GM12892 (cell line): ENCODE measurements at regions not wholly inside any gene's neighbourhood (a gene's known extent, or its start where the extent isn't known, plus 50 kb on each side); places are given as distances from the start of the nearest gene placed in this dataset.

ENCODE experiments used
- POLR2A ChIP-seq: IDR thresholded peaks from 2 replicates; pipeline ENCODE4 v1.6.1; 2011; ENCODE audit warnings: low read depth, low read length, control low read depth
- POLR2AphosphoS5 ChIP-seq: IDR thresholded peaks from 2 replicates; pipeline ENCODE4 v1.6.1; 2011; ENCODE audit warnings: low read depth, low read length, control low read depth
- TAF1 ChIP-seq: IDR thresholded peaks from 2 replicates; pipeline ENCODE4 v1.6.1; 2011; ENCODE audit warnings: low read depth, mild to moderate bottlenecking, control low read depth, low read length, borderline replicate concordance

DNA sequence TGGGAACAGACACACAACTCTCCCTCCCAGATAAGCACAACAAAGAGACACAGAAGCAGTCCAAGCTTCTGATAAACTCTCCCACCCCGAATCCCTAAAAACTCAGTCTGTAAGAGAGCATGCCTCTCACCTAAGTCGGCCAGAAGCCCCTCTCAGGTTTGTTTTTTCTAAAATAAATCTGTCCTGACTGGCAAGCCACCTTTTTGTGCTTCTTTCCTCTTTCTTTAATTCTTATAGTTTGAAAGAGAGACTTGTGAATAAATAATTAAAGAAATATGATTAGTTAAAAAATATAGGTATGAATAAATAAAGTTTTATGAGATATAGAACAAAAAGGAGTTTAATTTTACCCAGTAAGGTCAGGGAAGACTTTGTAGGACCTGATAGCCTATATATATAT lies 329.0 kb upstream of the SLCO3A1 start:
- TF ChIP-seq POLR2A (no peak), TAF1 (no peak), POLR2AphosphoS5 (no peak)
